ENCODE measurements at regions not wholly inside any gene's neighbourhood (a gene's known extent, or its start where the extent isn't known, plus 50 kb on each side); places are given as distances from the start of the nearest gene placed in this dataset.

DNA sequence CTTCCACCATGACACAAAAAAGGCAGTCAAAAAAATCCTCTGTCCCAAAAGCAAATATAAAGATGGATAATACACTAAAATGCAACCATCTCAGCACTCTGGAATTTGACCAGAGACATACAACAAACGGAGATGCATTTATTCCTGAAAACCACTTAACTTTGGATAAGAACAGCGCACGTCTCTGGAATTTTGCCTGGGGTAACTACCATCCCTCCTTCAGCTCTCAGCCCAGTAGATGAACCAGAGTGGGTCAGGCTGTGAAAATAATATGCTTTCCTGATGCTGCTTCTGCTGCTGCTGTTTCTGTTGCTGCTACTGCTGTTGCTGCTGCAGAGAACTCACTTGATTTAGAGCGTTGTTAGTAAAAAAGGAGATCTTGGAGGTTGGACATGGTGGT lies 133.8 kb upstream of the ACVR2A start:
- DNase-seq (ENCODE audit: low read depth in 2 of 2), result no peak

DNA sequence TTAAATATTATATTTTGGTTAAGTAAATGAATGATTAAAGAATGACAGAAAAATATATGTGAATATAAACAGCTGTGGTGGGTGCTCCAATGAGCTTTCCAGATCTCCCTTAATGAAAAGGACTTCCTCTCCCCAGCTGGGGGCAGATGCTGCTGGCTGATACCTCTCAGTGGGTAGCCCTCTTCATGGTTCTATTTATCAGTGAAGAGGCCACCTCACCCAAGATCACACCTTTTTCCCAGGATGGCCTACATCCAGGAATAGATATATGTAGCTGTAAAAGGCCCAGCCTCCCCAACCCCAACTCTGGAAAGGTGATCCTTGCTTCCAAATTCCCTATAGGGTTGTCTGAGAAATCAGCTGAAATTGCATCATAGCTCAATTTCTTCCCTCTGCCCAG lies 135.2 kb upstream of the ACVR2A start:
- no peak for DNase-seq (ENCODE audit: low read depth in 2 of 2)

DNA sequence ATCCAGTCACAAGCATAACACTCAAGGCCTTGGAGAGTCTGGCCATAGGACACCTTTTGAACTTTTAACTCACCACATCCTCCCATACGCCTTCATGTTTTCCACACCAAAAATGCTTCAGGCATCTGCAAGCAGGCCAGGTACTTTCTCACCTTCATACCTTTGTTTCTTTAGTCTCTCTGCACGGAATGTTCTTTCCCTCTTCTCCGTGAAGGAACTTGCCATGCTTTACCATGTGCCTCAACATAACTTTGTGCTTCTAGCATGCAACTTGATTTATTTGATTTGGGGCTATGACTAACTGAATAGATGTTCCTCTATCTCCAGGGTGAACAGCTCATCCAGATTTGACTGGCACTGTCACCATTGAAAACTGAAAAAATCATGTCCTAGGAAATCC lies 141.7 kb upstream of the ACVR2A start:
- DNase-seq (ENCODE audit: low read depth in 2 of 2), result no peak

DNA sequence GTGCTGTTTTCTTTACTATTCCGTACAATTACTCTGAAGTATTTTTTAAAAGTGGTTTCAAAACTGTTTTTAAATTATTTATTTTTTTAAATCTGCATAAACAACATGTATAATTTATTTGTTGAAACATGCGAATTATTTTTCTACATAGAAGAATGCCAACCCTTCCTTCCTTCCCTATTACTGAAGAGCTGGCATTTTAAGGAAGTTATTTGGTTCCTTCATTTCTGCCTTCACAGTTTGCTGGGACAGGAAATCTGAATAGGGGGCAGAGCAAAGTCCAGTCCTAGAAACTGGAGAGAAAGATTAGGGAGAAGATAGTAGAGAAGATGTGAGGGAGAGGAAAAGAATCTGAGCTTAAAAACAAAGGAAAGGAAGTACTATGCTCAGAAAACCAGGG lies 146.7 kb upstream of the ACVR2A start:
- DNase-seq (ENCODE audit: low read depth in 2 of 2), result no peak

DNA sequence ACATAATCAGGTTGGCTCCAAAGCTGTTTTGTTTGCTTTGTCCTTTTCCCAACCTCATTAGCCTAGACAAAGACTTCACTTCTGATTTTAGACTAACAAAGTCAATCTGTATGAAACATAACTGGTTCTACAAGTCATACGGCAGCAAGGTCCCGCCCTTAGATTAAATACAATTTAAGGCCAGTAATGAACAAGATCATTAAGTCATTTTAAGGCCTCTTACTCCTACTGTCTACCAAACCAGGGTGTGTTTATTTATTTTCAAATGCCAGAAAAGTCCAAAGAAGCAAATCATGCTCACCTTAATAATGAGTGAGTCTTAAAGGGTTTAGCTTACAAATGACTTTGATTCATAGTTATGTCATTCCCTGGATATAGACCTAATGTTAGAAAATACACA lies 148.4 kb upstream of the ACVR2A start:
- no peak for DNase-seq (ENCODE audit: low read depth in 2 of 2)

DNA sequence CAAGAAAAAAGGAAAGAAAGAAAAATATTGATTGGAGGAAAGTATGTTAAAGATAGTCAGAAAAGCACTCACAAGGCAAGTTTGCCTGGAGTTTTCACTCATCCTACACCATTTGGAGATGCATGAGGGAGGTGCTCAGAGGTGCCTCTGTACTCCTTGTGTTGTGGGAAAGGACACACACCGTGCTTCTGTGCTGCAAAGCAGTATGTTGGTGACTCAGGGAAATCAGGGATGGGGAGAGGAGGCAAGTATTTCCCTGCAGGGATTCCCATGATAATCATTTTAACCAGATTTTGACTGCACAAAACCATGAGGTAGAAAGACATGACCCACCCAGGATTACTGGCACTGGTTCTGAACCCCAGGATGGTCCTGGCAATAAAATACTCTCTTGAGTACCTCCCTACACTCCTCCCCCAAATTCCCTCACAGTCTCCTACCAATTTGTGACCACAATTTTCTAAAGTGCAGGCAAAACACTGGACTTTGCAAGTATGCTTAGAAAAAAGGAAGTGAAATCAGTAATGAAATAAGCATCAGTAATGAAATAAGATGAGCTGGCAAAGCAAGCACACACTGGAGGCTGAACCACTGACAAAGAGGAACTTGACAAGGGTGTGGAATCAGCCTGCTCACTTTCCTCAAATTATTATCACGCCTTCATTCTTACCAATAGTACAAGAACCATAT lies 155.5 kb upstream of the ACVR2A start:
- no peak for DNase-seq (ENCODE audit: low read depth in 2 of 2)

DNA sequence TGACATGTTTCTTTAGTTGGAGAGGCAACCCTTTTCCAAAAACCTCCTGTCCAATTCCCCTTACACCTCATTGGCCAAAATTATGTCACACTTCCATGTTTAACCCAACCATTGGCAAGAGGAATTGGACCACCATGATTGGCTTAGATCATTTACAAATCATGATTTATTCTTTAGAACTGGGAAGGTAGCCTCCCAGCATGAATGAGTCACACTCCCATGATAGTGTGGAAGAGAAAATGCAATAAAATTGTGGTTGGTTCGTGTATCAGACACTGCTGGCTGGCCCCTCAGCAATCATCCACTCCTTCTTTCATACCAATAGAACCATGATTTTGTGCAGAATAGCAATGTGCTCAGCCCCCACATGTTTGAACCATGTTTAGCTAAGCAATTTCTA lies 156.6 kb upstream of the ACVR2A start:
- no peak for DNase-seq (ENCODE audit: low read depth in 2 of 2)

DNA sequence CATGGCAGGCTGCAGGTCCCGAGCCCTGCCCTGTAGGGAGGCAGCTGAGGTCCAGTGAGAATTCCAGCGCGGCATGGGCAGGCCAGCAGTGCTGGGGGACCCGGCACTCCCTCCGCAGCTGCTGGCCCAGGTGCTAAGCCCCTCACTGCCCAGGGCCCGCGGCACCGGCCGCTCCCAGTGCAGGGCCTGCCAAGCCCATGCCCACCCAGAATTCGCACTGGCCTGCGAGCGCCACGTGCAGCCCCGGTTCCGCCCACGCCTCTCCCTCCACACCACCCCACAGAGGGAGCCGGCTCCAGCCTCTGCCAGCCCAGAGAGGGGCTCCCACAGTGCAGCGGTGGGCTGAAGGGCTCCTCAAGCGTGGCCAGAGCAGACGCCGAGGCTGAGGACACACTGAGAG lies 158.5 kb upstream of the ACVR2A start:
- DNase-seq (ENCODE audit: low read depth in 2 of 2), result no peak

DNA sequence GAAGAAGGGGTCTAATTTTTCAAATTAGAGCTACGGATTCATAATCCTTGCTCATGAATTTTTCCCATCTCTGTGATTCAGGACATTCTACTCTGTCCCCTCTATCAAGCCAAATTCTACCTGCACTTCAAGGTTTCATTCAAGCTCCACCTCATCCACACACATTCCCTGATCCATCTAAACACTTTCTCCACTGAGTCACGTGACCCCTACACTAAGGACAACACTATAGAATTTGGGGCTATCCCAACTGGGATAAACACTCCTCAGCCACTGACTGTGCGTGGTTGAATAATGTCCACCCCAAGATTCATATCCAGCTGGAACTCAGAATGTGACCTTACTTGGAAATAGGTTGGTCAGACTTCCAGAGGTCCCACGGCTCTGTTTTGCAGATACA lies 159.9 kb upstream of the ACVR2A start:
- no peak for DNase-seq (ENCODE audit: low read depth in 2 of 2)

DNA sequence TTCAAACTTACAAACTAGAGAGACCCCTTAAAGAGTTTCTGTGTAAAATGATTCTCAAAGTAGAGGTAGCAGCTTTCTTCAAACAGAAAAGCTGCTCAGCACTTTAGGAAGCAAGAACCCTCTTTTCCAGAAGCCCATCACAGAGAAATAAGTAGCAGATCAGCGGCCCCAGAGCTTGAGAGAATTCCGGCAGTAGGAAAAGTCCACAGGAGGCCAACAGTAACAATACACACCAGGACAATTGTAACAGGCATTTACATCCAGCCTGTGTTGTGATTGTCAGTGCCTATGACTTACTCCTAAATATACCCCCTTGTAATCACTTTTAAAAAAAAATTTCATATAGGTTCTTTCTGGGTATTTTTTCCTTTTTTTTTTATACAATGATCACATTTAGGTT lies 161.4 kb upstream of the ACVR2A start:
- DNase-seq (ENCODE audit: low read depth in 2 of 2), result no peak

DNA sequence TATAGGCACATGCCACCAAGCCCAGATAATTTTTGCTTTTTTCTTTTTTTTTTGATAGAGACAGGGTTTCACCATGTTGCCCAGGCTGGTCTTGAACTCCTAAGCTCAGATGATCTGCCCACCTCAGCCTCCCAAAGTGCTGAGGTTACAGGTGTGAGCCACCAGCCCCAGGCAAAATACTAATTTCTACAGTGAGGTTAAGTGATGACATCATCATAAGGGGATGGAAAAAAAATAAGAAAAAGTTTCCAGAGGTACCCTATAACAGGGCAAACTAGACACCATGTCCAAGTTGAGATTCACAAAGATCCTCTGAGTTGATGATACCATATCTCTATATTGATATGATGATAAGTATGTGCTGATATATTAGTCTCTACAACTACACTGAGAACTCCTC lies 163.7 kb upstream of the ACVR2A start:
- DNase-seq (ENCODE audit: low read depth in 2 of 2), result no peak

DNA sequence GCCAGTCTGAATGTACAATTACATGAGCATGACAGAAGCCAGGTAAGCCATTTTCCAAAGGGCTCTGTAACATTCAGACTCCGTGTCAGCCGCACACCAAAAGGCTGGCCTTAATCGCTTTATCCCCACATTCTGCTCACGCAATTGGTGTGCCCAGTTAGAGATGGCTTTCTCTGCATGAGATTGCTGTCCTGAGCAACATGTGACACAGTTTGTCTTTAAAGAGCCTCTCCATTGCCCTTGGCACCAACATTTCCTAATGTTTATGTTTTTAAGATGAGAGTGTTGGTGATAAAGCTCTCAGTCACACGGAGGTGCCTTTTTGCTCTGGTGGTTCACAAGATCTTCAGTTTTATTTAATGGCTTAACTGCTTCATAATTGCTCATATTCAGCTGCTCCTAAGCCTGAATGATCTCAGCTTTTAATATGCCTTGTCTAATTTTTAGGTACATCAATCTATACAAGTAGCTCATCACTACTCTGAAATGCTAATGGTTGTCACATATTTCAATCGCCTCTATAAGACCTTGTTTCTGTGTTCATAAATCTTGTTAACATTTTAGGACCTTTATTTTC lies 164.8 kb upstream of the ACVR2A start:
- DNase-seq (ENCODE audit: low read depth in 2 of 2), result no peak

DNA sequence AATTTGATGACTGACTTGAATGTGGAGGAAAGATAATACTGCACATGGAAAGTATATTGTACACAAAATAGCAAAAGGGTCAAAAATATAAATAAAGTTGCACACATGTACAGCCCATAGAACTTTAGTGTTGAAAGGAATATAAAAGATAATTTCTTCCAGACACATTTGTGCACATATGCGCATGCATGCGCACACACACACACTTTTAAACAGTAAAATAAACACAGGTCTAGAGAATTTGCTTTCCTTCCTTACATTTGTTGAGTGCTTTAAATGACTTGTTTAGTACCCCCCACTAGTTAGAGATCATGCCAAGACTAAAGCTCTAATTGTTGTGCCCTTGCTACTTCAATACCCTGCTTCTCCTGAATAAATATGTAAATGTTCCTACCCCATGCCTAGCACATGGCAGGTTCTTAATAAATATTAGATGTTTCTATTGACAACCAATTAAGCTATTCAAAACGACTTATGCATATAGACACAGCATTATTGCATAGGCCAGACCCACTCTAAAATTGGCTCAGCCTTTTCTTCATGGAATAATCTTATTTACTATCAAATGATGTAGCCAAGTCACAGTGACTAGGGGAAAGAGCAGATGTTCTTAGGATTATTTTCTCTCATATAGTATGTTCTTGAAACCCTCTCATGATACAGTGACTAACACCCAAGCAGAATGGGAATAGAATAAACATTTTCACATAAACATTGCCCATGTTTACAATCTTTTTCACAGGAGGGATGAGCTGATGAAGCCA lies 165.5 kb upstream of the ACVR2A start:
- no peak for DNase-seq (ENCODE audit: low read depth in 2 of 2)

DNA sequence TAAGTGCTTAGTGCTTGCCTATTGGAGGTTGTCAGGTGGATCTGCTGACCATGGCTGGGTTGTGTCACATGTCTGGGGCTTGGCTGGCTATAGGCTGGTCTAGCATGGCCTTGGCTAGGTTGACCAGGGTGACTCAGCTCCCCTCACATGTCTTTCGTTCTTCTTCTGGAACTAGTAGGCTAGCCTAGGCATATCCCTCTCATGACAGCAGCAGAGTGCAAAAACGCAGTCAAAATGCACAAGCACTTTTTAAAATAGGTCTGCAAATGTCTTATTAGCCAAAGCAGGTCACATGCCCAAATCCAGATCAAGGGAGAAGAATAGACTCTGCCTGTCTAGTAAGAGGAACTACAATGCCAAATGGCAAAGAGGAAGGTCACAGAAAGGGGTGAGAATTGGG lies 179.7 kb upstream of the ACVR2A start:
- no peak for DNase-seq (ENCODE audit: low read depth in 2 of 2)

DNA sequence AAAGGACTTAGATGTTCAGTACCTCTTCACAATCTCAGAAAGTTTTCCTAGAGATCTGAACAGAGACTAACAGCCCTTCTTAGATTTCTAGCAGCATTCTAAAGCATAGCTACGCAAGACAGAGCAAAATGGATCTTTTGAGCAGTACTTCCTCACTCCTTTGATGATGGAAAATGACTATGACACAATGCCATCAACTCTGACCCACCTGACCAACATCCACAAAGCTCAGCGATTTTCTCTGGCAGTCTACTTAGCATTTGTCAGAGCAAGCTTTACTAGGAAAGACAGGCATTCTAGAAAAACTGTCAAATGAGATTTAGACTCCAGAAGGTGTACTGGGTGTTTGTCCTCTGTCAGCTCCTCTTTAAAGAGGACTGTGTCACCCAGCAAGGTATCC lies 180.9 kb upstream of the ACVR2A start:
- no peak for DNase-seq (ENCODE audit: low read depth in 2 of 2)

DNA sequence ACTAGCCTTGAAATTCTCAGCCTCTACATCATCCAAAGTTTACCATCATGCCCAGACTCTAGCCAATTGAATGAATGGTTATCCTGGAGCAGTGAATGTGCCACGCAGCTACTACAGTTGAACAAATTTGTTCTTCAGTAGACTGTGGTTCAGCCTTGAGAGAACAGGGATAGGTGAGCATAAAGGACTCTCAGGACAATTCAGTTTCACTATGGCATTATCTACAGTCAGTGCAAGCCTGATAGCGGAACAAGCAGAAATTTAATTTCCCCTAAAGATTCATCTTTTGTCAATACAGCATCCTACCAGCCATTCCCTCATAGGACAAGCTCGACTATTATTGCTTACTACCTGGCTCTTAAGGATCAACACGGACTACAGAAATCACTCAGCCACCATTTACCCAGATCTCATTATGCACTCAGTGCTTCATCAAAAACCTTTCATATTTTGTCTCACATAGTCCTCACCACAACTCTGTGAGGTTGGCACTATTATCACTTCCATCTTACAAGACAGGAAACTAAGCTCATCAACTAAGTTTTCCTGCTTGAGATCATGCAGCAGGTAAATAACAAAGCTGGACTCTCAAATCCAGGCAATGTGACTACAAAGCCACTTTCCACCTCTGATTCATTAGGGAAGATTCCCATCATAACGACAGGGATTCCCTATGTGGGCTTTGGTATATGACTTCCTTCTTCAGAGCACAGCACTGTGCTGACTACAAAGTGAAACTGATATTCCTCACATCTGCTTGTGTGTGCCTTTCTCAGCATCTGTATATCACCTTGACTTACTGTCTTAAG lies 181.5 kb upstream of the ACVR2A start:
- no peak for DNase-seq (ENCODE audit: low read depth in 2 of 2)

DNA sequence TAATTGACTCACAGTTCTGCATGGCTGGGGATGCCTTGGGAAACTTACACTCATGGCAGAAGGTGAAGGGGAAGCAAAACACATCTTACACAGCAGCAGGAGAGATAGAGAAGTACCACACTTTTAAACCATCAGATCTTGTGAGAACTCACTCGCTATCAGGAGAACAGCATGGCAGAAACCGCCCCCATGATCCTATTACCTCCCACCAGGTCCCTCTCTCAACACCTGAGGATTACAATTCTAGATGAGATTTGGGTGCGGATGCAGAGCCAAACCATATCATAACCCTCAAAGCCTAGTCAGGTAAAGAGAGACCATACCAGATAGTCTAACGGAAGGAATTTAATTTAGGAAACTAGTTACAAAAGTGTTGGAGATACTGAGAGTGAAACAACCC lies 182.6 kb upstream of the ACVR2A start:
- no peak for DNase-seq (ENCODE audit: low read depth in 2 of 2)

DNA sequence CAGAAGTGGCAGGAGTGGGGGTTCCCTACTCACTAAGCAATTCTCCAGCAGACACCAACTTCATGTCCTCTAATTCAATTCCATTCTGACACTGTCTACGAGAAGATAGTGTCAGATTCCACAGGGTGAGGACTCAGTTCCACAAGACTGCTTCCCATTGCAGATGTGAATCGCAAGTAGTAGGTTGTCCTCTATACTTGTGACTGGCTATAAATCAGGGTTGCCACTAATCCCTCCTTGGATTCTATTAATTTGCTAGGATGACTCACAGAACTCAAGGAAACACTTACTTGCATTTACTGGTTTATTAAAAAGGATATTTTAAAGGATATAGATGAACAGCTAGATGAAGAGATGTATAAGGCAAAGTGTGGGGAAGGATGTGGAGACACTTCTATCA lies 184.1 kb upstream of the ACVR2A start:
- no peak for DNase-seq (ENCODE audit: low read depth in 2 of 2)

DNA sequence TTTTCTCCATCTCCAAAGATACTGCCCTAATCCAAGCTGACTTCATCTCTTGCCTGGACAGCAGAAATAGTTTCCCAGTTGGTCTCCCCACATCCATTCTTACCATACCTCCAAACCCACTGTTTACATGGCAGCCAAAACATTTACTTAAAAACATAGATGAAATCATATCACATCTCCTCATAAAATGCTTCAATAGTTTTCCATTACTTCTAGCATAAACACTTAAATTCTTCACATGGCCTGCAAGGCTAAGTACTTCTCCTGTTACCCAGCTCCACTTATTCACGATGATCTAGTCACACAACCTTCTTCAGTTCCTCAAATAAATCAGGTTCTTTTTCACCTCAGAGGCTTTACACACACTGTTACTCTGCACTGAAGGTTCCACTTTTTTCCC lies 185.8 kb upstream of the ACVR2A start:
- DNase-seq (ENCODE audit: low read depth in 2 of 2), result no peak

DNA sequence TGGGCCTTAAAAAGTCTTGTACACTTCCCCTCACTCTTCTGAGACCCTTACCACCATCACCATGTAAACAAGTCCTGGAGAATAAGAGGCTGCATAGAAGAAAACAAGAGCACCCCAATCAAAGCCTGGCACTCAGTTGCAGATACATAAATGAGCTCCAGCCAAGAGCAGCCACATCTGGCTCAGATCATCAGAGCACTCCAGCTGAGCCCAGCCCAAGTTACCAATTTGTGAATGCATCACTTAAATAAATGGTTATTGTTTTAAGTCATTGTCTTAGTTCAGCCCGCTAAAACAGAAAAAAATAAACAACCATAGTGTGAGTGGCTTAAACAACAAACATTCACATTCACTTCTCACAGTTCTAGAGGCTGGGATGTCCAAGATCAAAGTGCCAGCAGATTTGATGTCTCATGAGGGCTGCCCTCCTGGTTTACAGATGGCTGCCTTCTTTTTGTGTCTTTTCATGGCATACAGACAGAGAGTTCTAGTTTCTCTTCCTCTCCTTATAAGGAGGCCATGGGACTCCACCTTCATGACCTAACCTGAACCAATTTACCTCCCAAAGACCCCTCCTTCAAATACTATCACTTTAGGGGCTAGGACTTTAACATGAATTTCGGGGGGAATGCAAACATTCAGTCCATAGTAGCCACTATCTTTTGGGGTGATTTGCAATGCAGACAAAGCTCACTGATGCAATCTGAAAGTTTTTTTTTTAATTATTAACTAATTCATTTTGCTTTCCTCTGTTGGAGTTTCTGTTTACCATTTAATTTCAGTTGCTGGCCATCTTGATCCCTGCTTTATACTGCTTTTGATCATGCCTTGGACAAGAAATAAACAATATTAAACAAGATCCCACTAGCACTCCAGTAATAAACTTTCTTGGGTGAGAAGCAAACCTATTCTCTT lies 187.5 kb upstream of the ACVR2A start:
- DNase-seq (ENCODE audit: low read depth in 2 of 2), result no peak

DNA sequence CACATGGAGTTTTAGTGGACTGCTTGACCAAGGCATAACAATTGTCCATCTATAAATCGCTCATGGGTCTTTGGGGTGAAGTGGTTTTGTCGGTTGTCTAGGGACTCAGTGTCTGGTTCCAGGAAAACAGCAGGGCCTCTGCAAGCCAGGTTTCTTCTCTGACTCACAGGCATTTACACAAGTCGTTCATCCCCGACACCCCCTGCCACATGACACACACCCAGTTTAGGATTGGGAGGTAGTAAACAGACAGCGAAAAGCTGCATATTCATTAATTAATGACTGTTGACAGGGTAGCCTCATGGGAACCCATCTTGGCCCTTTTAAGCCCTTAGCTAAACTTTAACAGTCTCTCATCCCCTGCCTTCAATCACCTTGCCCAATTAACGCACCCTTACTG lies 194.8 kb upstream of the ACVR2A start:
- no peak for DNase-seq (ENCODE audit: low read depth in 2 of 2)
